ENCODE measurements at regions not wholly inside any gene's neighbourhood (a gene's known extent, or its start where the extent isn't known, plus 50 kb on each side); places are given as distances from the start of the nearest gene placed in this dataset.

GRCh38 chr18:44503854-44504253, 176.8 kb upstream of the SETBP1 start:
- intact Hi-C loops (cut with DNase I) = no loop called here
- ATAC-seq (ENCODE audit: poor library complexity) (no peak), DNase-seq (no peak)

DNA sequence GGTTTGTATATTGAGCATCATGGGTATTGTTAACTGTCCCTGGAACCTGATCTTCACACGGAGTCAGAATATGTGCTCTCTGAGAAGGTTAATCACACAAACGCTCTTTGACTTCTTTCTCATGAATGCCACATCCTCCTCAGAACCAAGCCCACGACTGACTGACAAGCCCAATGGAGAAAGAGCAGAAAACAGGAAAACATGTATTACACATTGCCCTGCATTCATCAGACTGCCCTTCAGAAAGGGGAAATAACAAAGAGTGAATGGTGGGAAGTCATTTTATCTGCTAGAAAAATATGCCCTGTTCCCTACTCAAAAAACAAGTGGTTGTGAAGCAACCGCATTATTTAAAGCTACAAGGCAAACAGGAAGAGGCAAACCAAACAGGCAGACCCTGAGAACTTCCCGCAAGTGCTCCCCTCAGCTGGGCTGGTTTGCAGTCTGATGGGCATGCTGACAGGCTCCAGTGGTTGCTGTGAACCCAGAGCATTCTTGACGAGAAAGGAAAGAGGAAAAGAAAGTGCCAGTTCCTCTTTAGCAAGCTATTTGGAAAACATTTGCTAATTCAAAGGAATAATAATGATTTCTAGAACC, 172.9 kb upstream of the SETBP1 start:
- intact Hi-C loops (cut with DNase I) = no loop called here
- peak; percentile 56 for ATAC-seq (ENCODE audit: poor library complexity)
- peak; percentile 48 for DNase-seq

- no peak for ATAC-seq (ENCODE audit: poor library complexity)
- no peak for DNase-seq
- intact Hi-C loops (cut with DNase I) = no loop called here
Observed at GRCh38 chr18:44508474-44508873, 172.2 kb upstream of the SETBP1 start.

GRCh38 chr18:44509048-44509447, 171.6 kb upstream of the SETBP1 start:
- no peak for DNase-seq
- intact Hi-C loops (cut with DNase I) = no loop called here
- no peak for ATAC-seq (ENCODE audit: poor library complexity)

- ATAC-seq (ENCODE audit: poor library complexity) (no peak), DNase-seq (no peak)
- intact Hi-C loops (cut with DNase I) = no loop called here
Observed at GRCh38 chr18:44510390-44510789, 170.3 kb upstream of the SETBP1 start.

DNA sequence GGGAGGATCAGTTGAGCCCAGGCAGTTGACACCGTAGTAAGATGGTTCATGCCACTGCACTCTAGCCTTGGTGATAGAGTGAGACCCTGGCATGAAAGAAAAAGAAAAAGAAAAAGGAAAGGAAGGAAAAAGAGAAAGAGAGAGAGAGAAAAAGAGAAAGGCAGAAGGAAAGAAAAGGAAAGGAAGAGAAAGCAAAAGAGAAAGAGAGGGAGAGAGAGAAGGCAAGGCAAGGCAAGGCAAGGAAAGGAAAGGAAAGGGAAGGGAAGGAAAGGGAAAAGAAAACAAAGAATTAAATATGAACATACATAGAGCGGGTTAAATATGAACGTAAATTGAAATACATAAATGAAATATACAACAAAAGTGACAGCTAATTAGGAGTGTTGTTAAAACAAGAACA, 167.5 kb upstream of the SETBP1 start:
- ATAC-seq (ENCODE audit: poor library complexity) = no peak
- intact Hi-C loops (cut with DNase I) = no loop called here
- no peak for DNase-seq

DNA sequence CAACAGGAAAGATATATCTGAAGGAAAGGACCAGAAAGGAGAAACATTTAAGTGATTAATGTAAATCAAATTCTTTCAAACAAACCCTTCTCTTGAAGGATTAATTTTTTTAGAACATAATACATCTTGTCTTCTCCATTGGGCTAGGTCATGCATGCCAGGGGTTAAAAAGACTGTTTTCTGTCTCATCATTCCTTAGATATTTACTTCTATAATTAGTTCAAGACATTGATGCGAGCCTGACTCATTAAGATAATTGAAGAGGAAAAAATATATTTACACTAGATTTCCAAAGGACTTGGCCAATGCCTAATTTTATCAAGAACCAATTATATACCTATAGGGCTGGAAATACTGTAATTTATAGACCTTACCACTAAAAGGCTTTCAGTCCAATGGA, 166.6 kb upstream of the SETBP1 start:
- intact Hi-C loops (cut with DNase I) = no loop called here
- DNase-seq (no peak), ATAC-seq (ENCODE audit: poor library complexity) (no peak)

GRCh38 chr18:44514766-44515165, 165.9 kb upstream of the SETBP1 start:
- DNase-seq (no peak), ATAC-seq (ENCODE audit: poor library complexity) (no peak)
- intact Hi-C loops (cut with DNase I) = no loop called here

DNA sequence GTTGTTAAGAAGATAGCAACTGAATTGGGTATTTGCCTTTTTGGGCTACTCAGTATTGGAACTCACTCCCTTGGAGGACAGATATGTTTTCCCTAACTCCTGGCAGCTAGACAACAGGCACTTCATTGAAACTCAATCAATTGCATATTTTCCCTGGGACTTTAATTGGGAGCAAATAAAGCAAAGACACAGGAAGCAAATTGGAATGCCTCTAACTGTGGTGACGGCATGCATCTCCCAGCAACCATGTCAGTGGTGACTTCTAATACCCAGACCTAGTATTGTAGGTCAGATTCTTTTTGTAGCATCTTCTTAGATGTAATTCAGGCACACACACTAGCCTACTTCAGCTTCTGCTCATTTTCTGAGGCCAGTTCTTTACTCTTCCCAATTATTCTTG, 164.2 kb upstream of the SETBP1 start:
- no peak for DNase-seq
- intact Hi-C loops (cut with DNase I) = no loop called here
- ATAC-seq (ENCODE audit: poor library complexity) = no peak

GRCh38 chr18:44517136-44517535, 163.6 kb upstream of the SETBP1 start:
- DNase-seq (no peak), ATAC-seq (ENCODE audit: poor library complexity) (no peak)
- intact Hi-C loops (cut with DNase I) = no loop called here

DNA sequence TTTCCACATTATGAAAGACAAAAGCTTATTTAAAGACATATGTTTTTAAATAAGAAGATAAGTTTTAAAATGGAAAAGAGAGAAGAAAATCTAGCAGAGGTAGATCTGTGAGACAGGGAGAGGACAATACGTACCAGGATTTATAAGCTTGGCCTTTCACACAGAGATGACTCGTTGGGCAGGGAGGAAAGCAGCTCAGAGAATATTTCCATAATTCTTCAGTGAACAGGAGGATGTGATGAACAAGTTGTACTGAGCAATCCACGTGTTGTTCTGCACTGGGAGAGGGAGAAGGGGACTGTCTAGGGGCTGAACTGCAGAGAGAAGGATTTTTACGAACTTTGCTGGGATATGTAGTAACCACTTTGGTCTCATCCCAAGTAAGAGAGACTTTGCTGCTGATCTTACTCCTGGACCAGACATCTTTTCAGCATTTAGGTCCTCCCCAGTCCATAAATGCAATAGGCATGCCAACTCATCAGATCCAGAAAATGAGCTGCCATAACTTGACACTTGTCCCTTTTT, 162.5 kb upstream of the SETBP1 start:
- ATAC-seq (ENCODE audit: poor library complexity) (no peak), DNase-seq (no peak)
- intact Hi-C loops (cut with DNase I) = no loop called here

GRCh38 chr18:44518666-44519065, 162.0 kb upstream of the SETBP1 start:
- ATAC-seq (ENCODE audit: poor library complexity) = no peak
- intact Hi-C loops (cut with DNase I) = no loop called here

GRCh38 chr18:44520981-44521667, 159.6 kb upstream of the SETBP1 start:
- no peak for DNase-seq
- no peak for ATAC-seq (ENCODE audit: poor library complexity)
- intact Hi-C loops (cut with DNase I) = no loop called here

More at GRCh38 chr18:44518666-44519065, 162.0 kb upstream of the SETBP1 start:
- no peak for DNase-seq

- DNase-seq (no peak), ATAC-seq (ENCODE audit: poor library complexity) (no peak)
- intact Hi-C loops (cut with DNase I) = no loop called here
Observed at GRCh38 chr18:44521668-44522022, 159.0 kb upstream of the SETBP1 start.

- DNase-seq (no peak), ATAC-seq (ENCODE audit: poor library complexity) (no peak)
- intact Hi-C loops (cut with DNase I) = no loop called here
Observed at GRCh38 chr18:44526705-44527415, 153.8 kb upstream of the SETBP1 start.

DNA sequence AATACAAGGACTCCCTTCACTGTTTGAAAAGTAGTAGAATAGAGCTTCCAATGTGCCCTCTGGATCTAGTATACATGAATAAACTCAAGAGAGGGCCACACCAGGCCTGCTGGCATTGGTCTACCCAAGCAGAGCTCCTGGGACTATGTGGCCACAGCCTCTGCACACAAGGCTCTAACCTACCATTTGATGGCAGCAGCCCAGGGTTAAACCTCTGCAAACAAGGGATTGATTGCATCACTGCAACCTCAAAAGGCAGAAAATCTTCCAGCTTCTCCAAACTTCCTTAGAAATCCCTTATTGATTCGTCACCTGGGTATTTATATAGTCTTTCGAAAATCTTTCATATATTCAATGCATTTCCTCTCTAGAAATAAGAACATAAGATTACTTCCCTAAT, 147.6 kb upstream of the SETBP1 start:
- intact Hi-C loops (cut with DNase I) = no loop called here
- ATAC-seq (ENCODE audit: poor library complexity) = no peak
- no peak for DNase-seq

- peak; percentile 52 for ATAC-seq (ENCODE audit: poor library complexity)
- no peak for DNase-seq
- intact Hi-C loops (cut with DNase I) = no loop called here
Observed at GRCh38 chr18:44536046-44536445, 144.6 kb upstream of the SETBP1 start.

DNA sequence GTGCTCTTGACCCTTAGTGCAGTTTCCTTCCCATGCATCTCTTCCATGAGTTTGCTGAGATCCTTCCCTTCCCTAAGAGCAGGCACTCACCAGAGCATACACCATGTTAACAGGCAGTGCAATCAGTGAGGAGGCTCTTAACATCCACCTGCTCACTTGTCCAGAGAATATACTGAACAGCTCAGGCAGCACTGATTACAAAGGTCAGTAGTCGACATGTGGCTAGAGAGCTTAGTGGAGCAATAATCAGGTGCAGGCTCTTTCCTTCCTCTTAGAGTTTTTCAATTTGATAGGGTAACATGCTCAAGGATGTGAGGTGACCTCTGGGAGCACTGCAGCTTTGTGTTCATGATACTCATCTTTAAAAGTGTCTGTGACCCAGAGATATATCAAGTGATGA, 144.1 kb upstream of the SETBP1 start:
- DNase-seq = no peak
- ATAC-seq (ENCODE audit: poor library complexity) = no peak
- intact Hi-C loops (cut with DNase I) = no loop called here

DNA sequence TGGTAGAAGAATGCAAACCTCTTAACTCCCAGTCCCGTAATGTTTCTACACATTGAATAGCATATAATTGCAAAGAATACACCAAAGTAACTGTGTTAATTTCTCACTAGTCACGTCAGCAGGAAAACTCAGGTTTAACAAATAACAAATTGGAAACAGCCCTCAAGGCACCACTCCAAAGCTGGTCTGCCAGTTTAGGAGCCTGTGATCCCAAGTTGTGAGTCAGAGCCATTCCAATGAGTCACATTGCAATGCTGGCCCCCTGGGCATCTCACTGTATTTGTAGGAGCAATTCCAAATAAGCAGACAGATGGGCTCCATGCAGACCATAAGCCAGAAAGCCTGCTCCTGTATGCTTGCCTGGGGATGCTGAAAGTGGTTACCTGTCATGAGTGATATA, 143.2 kb upstream of the SETBP1 start:
- intact Hi-C loops (cut with DNase I) = no loop called here
- DNase-seq = no peak
- ATAC-seq (ENCODE audit: poor library complexity) = no peak

- no peak for DNase-seq
- ATAC-seq (ENCODE audit: poor library complexity) = no peak
- intact Hi-C loops (cut with DNase I) = no loop called here
Observed at GRCh38 chr18:44539926-44540325, 140.8 kb upstream of the SETBP1 start.

Measured in Right ventricle myocardium superior (tissue), 1 donor.